Vagina (tissue), 2 donors: ENCODE measurements at regions not wholly inside any gene's neighbourhood (a gene's known extent, or its start where the extent isn't known, plus 50 kb on each side); places are given as distances from the start of the nearest gene placed in this dataset.

Experiments
- DNase-seq, 2 donors: peaks; one replicate each; pipeline ENCODE4 v3.0.0-alpha.2; 2017; ENCODE audit errors: extremely low spot score in 2 of 2
- H3K27ac ChIP-seq: fragments of 200-600 bp; sonication (generic); one replicate; pipeline ENCODE4 v1.5.1; 2019
- H3K27me3 ChIP-seq: fragments of 200-600 bp; sonication (generic); one replicate; pipeline ENCODE4 v1.5.1; 2019
- H3K36me3 ChIP-seq, 2 donors: fragments of 200-600 bp; sonication (generic); one replicate each; pipeline ENCODE4 v1.5.1; 2017 to 2019
- H3K4me1 ChIP-seq: fragments of 200-600 bp; sonication (generic); one replicate; pipeline ENCODE4 v1.5.1; 2019
- H3K4me3 ChIP-seq, 2 donors: fragments of 200-600 bp; sonication (generic); 1 replicate in 1 of 2; 2 replicates in 1 of 2; pipeline ENCODE4 v1.5.1; 2016 to 2019
- H3K9me3 ChIP-seq: fragments of 200-600 bp; sonication (generic); one replicate; pipeline ENCODE4 v1.5.1; 2019
- POLR2A ChIP-seq, 2 donors: fragments of 450-650 bp; IDR thresholded peaks; one replicate each; pipeline ENCODE4 v1.6.1; 2017; ENCODE audit warnings: antibody characterized with exemption in 2 of 2, mild to moderate bottlenecking in 2 of 2, moderate library complexity in 2 of 2
- POLR2AphosphoS5 ChIP-seq, 2 donors: sonication (generic); formaldehyde crosslinking; IDR thresholded peaks; one replicate each; pipeline ENCODE4 v1.9.0; 2017; ENCODE audit warnings: antibody characterized with exemption in 2 of 2, mild to moderate bottlenecking in 2 of 2, low read depth in 1 of 2; ENCODE audit not compliant: insufficient read depth in 1 of 2
- intact Hi-C: fragments of 100-400 bp; cut with DNase I; formaldehyde crosslinking; loops from one replicate; pipeline ENCODE4 v1.15.1; 2023
- TF ChIP-seq, protein P1 (sequence below), 3 experiments: fragments of 450-650 bp in 2 of 3; fragments of 200-600 bp in 1 of 3; sonication (generic) in 1 of 3; IDR thresholded peaks; one replicate each; pipeline ENCODE4 v1.5.1; 2017 to 2019; ENCODE audit warnings: antibody characterized with exemption in 3 of 3, mild to moderate bottlenecking in 2 of 3, moderate library complexity in 2 of 3

DNA sequence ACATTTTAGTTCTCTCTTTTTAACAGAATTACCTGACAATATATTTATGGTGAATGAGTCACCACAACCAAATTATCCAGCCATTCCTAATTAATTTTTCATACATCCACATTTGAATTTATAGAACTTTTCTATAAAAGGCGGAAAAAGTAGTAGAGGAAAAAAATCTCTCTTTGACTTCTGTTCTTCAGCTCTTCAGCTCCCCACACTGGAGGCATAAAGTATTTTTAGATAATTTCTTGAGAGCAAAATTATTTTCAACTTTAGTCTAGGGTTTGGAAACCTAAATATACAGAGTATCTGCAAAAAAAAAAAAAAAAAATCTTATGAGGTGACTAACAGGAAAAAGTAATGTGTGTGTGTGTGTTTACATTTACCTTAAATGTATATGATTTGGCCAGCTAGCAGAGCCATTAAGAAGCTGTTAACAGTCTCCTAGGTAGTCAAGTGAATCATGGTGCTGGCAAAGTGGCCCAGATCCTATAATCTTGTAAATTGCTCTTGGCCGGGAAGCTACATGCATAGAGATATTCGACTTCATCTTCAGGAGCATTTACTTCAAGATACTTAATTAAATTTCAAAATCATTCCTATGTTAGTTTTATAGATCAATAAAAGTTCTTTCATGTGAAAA, 383.1 kb upstream of the STEAP1 start:
- Histone ChIP-seq H3K4me1 (no peaks in the 10 kb centered on the region), H3K36me3 (no peaks in the 10 kb centered on the region), H3K4me3 (no peak overlapping the region), H3K27ac (no peak overlapping the region), H3K9me3 (no peaks in the 10 kb centered on the region), H3K27me3 (no peaks in the 10 kb centered on the region)
- TF ChIP-seq, protein P1, sequence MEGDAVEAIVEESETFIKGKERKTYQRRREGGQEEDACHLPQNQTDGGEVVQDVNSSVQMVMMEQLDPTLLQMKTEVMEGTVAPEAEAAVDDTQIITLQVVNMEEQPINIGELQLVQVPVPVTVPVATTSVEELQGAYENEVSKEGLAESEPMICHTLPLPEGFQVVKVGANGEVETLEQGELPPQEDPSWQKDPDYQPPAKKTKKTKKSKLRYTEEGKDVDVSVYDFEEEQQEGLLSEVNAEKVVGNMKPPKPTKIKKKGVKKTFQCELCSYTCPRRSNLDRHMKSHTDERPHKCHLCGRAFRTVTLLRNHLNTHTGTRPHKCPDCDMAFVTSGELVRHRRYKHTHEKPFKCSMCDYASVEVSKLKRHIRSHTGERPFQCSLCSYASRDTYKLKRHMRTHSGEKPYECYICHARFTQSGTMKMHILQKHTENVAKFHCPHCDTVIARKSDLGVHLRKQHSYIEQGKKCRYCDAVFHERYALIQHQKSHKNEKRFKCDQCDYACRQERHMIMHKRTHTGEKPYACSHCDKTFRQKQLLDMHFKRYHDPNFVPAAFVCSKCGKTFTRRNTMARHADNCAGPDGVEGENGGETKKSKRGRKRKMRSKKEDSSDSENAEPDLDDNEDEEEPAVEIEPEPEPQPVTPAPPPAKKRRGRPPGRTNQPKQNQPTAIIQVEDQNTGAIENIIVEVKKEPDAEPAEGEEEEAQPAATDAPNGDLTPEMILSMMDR (IDR thresholded peaks at IDR 0.05): no peak
- TF ChIP-seq POLR2A (IDR thresholded peaks at IDR 0.05): no peak
- no peak for TF ChIP-seq POLR2AphosphoS5 (IDR thresholded peaks at IDR 0.05; ENCODE audit: insufficient read depth in 1 of 2, low read depth in 1 of 2)
- intact Hi-C loops: no loop called here
- no peak for DNase-seq

DNA sequence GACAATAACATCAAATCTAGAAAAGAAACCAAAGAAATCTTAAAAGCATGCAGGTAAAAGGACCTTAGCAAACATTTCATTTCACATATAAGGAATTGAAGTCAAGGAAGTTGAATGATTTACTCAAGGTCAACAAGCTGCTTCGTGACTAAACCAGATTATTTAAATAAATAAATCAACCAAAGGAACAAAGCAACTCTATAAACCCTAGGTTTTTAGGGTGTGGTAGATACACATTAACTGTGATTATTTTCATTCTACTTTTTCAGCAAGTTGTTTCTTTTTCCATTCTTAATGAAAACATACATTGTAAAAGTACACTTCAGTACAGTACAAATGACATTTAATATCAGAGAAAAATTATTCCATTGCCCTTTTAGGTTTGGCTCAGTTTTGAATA, 382.0 kb upstream of the STEAP1 start:
- H3K9me3 ChIP-seq: no peaks in the 10 kb centered on the region
- H3K36me3 ChIP-seq: no peaks in the 10 kb centered on the region
- DNase-seq: no peak
- H3K4me3 ChIP-seq: no peak overlapping the region
- H3K27ac ChIP-seq: no peak overlapping the region
- intact Hi-C loops: no loop called here
- TF ChIP-seq, protein P1 (IDR thresholded peaks at IDR 0.05): no peak
- TF ChIP-seq POLR2A (IDR thresholded peaks at IDR 0.05) (no peak), POLR2AphosphoS5 (IDR thresholded peaks at IDR 0.05; ENCODE audit: insufficient read depth in 1 of 2, low read depth in 1 of 2) (no peak)
- no peaks in the 10 kb centered on the region for H3K4me1 ChIP-seq
- H3K27me3 ChIP-seq: no peaks in the 10 kb centered on the region

DNA sequence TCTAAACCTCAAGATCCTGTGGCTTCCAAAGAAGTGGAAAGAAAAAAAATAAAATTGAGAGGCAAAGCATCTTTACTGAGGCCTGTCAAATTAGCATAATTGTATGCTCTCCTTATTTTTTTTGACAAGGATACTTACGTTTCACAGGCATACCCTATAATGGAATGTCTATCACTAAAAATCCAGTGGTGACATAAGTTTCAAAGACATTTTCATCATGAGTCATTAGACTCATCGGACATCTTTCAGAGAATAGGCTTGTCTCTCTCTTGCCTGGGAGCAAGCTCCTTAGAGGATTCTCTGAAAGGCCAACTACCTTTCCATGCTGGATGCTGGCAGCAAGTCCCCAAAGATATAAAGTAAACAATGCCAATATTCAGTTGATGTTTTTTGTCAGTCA, 380.7 kb upstream of the STEAP1 start:
- no peaks in the 10 kb centered on the region for H3K9me3 ChIP-seq
- no peak for TF ChIP-seq POLR2A (IDR thresholded peaks at IDR 0.05)
- TF ChIP-seq, protein P1 (IDR thresholded peaks at IDR 0.05): no peak
- no peak for TF ChIP-seq POLR2AphosphoS5 (IDR thresholded peaks at IDR 0.05; ENCODE audit: insufficient read depth in 1 of 2, low read depth in 1 of 2)

DNA sequence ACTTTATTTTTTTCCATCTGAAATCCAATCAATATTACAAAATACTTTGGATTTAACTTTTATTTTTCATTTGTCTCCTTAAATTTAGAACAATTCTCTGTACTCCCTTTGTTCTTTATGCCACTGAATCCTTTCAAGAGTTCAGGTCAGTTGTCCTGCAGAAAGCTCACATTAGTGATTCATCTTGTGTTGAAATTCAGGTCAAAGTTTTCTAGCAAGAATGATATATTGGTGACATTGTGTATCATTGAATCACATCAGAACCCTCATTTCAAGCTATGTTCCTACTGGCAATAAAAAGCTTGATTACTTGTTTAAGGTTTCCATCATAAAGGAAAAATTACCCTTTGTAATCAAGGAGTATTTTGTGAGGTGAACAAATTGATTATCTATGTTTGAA, 378.8 kb upstream of the STEAP1 start:
- Histone ChIP-seq H3K4me1 (no peaks in the 10 kb centered on the region), H3K27me3 (no peaks in the 10 kb centered on the region), H3K4me3 (no peak overlapping the region), H3K9me3 (no peaks in the 10 kb centered on the region), H3K27ac (no peak overlapping the region), H3K36me3 (no peaks in the 10 kb centered on the region)
- no peak for DNase-seq
- intact Hi-C loops: no loop called here
- no peak for TF ChIP-seq POLR2AphosphoS5 (IDR thresholded peaks at IDR 0.05; ENCODE audit: insufficient read depth in 1 of 2, low read depth in 1 of 2)
- no peak for TF ChIP-seq POLR2A (IDR thresholded peaks at IDR 0.05)
- TF ChIP-seq, protein P1 (IDR thresholded peaks at IDR 0.05): no peak

More for the DNA sequence above, 380.7 kb upstream of the STEAP1 start:
- Histone ChIP-seq H3K4me3 (no peak overlapping the region), H3K4me1 (no peaks in the 10 kb centered on the region), H3K27ac (no peak overlapping the region), H3K27me3 (no peaks in the 10 kb centered on the region), H3K36me3 (no peaks in the 10 kb centered on the region)
- no peak for DNase-seq
- intact Hi-C loops: no loop called here

DNA sequence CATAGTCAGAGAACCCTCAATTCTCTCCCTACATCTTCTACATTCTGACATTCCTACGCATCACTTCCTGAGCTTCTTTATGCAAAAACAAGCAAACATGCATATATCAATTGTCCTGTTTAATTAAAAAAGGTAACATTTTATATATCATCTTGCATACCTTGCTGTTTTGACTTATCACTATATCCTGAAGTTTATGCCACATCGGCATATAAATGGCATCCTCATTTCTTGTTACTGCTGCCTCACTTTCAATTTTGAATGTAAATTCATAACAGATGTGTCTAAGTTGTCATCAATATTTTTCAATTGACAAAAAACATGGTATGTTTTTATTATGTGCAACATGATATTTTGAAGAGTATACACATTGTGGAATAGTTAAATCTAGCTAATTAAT, 377.3 kb upstream of the STEAP1 start:
- H3K9me3 ChIP-seq: no peaks in the 10 kb centered on the region
- no peak for DNase-seq
- intact Hi-C loops: no loop called here
- no peak overlapping the region for H3K4me3 ChIP-seq
- no peaks in the 10 kb centered on the region for H3K36me3 ChIP-seq
- no peaks in the 10 kb centered on the region for H3K4me1 ChIP-seq
- TF ChIP-seq, protein P1 (IDR thresholded peaks at IDR 0.05): no peak
- H3K27ac ChIP-seq: no peak overlapping the region
- H3K27me3 ChIP-seq: no peaks in the 10 kb centered on the region
